NCI-H510A treated with DMSO at 0.1 percent for 48 hours (cell line): ENCODE measurements at regions not wholly inside any gene's neighbourhood (a gene's known extent, or its start where the extent isn't known, plus 50 kb on each side); places are given as distances from the start of the nearest gene placed in this dataset.

ENCODE experiments used
- DNase-seq: peaks from one replicate; lab custom pipeline; 2025; lab: John Stamatoyannopoulos, UW

GRCh38 chr5:21694567-21694966 lies 1158.6 kb downstream of the CDH12 start:
- no peak for DNase-seq

DNA sequence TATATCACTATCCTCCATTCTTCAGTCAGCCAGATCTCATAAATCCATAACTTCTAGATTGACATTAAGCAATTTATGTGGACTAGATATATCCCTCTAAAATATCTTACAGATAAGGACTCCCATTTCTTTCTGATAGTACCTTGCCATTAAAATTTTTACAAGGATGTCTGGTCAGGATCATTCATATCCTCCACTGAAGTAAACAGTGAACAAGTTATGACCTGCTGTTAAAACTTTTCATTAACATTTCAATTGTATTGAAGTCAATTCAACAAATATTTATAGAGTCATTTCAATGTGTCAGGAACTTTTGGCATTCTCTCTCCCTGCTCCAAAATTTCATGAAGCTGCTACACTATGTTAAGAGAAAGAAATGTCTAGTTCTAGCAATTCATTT lies 1159.6 kb downstream of the CDH12 start:
- DNase-seq, result no peak

DNA sequence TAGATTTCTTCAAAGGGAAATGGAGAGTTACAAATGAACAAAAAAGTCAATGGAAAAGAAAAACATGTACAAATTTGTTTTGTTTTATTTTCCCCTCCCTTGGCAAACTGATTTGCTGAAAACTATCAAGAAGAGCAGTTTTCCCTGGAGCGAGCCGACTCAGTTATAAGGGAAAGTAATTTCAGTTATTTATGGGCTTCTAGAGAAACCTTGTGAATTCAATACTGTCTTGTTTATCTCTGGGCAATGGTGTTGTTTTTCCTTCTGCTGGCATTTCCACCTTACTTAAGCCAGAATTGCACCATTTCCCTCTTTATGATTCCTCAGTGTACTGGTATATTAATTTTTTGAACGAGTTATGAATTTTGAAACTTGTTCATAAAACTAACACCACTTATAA lies 1163.6 kb downstream of the CDH12 start:
- no peak for DNase-seq

DNA sequence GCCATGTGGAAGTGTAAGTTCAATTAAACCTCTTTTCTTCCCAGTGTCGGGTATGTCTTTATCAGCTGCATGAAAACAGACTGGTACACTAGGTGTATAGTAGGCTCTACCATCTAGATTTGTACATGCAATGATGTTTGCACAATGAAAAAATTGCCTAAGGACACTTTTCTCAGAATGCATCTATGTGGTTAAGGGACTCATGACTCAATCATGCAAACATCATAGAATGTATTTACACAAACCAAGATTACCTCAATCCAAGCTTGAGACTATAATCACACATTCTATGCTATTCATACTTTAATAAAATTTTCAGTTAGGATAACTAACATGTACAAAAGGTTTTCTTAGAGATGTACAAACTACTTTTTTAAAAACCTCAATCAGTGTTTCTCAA lies 1164.5 kb downstream of the CDH12 start:
- DNase-seq, result no peak

DNA sequence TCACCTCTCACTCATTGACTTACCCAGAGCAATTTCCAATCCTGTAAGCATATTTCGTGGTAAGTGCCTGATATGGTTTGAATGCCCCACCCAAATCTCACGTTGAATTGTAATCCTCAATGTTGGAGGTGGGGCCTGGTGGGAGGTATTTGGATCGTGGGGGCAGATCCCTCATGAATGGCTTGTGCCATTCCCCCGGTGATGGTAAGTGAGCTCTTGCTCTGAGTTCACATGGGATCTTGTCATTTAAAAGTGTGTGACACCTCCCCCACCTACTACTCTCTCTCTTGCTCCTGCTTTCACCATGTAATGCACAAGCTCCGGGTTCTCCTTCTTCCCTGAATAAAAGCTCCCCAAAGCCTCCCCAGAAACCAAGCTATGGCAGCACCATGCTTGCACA lies 1165.5 kb downstream of the CDH12 start:
- no peak for DNase-seq

- DNase-seq, result no peak
Observed at GRCh38 chr5:21686706-21687105, 1166.4 kb downstream of the CDH12 start.

DNA sequence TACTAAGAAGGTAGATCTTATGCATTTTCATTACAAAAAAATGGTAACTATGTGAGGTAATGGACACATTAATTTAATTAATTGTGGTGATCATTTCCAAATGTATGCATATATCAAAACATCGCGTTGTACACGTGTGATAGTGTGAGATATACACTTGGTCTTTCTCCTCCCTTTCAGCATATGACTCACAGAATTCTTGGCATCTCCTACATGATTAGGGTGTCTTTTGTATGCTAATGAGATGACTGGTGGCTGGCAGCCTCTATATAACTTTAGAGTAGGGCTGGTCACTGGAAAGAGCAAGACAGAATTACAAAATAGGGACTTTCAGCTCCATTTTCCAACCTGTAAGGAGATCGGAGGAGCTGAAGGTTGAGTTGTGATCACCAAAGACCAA lies 1167.6 kb downstream of the CDH12 start:
- no peak for DNase-seq

GRCh38 chr5:21684992-21685391 lies 1168.2 kb downstream of the CDH12 start:
- no peak for DNase-seq

DNA sequence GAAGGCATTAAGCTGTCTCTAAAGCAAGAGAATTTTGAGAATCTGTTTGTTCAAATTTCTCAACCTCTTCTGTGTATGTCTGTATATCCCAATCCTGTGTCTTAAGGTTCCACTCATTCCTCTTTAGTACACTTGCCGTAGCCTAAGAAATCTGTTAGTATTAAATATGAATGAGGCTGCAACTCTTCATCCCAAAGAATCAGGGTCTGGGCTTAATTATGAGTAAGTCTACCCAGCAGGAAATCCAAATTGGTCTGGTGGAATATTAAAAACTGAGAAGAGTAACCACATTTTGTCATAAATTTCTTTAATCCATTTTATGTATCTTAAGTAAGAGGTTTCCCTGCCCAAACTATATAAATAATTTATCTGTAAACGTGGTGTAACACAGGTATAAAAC lies 1171.2 kb downstream of the CDH12 start:
- no peak for DNase-seq

DNA sequence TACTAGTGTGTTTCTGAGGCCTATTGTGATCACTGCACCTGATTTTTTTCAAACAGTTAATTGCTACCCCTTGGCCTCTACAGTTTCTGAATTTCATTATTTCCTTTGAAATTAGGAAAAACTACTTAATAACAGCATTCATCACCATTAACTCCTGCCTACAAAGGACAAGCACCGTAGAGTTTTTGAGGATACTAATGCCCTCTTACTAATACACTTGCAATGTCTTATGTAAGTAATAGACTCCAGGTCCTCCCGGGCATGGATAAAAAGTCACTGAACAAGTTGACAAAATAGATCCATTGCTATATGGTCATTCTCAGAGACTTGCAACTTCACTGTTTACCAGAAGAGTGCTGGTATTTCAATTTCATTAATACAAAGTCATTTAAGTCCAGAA lies 1172.5 kb downstream of the CDH12 start:
- no peak for DNase-seq

DNA sequence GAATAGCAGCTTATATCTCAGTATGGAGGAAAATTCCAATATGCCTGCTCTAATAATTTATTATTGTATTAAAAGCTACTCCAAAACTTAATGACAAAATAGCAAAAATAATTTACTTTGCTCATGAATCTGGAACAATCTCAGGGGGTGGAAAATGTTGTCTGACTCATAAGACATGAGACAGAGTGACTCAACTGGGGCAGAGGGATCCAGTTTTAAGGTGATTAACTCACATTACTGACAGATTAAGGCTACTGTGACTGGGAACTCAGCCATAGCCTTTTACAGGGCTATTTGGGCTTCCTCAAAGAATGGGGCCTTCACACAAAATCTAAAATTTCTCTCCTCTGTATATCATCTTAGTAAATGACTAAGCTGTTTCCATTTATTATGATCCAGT lies 1172.9 kb downstream of the CDH12 start:
- no peak for DNase-seq

DNA sequence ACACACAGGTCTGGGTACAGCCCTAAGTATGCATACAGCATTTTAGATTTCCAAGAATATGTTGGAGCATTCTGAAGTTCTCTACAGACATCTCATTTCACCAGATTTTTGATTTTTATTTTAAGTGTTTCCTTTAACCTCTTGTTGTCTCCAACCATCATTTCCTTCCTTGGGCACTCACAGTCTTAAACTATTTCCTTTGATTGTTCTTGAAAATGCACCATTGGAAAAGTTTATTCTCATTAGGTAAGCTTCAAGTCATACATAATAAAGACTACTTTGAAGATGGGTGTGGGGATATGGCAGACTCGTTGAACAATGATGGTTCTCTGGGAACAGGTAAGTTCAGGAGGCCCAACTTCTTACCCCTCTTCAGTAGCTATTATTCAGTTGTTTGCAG lies 1174.6 kb downstream of the CDH12 start:
- no peak for DNase-seq

DNA sequence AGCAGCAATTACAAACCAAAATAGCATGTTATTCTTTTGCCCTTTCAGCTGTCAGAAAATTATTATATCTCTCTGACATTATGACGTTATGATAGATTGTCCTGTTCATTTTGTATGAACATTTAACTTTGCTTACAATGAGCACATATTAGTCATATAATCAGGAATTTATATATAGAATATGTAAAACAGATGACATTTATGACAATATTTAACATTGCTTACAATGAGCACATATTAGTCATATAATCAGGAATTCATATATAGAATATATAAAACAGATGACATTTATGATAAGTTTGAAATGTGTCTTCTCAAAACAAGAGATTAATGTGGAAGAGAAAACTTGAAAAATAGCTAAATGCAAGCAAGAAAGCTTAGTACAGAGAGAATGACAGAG lies 1180.2 kb downstream of the CDH12 start:
- no peak for DNase-seq

GRCh38 chr5:21672360-21672759 lies 1180.8 kb downstream of the CDH12 start:
- no peak for DNase-seq

DNA sequence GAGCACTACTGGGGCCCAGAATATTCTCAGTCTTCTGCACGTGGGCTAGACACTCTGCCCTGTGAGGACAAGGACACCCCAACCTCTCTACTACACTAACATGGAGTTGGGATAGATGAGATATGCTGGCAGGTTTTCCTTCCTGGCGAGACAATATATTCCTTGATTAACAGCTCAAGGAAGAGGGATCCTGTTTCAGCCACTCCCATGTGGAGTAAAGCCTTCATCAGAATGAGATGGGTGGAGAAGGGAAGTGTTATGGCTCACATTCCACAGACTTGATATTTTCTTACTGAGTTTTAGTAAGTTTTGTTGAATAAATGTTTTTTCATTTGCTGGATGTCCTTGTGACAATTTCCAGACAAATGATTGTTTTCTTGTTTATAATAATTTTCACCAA lies 1187.6 kb downstream of the CDH12 start:
- no peak for DNase-seq

DNA sequence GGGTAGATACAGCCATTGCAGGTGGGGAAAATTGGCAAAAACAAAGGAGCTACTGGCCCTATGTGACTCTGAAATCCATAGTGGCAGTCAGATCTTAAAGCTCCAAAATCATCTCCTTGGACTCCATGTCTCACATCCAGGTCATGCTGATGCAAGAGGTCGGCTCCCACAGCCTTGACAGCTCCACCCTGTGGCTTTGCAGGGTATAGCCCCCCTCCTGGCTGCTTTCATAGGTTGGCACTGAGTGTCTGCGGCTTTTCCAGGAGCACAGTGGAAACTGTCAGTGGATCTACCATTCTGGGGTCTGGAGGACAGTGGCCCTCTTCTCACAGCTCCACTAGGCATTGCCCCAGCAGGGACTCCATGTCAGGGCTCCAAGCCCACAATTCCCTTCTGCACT lies 1190.1 kb downstream of the CDH12 start:
- no peak for DNase-seq

GRCh38 chr5:21661184-21661583 lies 1192.0 kb downstream of the CDH12 start:
- no peak for DNase-seq

GRCh38 chr5:21654556-21654955 lies 1198.6 kb downstream of the CDH12 start:
- no peak for DNase-seq

- no peak for DNase-seq
Observed at GRCh38 chr5:21649969-21650368, 1203.2 kb downstream of the CDH12 start.

GRCh38 chr5:21646469-21646868 lies 1206.7 kb downstream of the CDH12 start:
- DNase-seq, result no peak

DNA sequence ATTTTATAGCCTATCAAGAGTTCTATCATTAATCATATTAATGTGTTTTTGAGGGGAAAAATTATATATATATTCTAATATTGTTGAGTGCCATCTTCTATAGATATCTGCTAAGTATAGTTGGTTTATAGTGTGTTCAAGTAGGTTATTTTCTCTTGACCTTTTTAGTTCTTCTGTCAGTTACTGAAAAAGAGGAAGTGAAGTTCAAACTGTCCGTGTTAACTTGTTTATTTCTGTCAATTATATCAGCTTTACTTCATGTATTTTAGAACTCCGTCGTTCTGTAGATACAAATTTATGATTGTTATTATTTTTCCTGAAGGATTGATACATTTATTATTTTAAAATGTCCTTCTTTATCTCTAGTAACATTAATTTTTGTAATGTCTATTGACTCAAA lies 1209.1 kb downstream of the CDH12 start:
- no peak for DNase-seq

DNA sequence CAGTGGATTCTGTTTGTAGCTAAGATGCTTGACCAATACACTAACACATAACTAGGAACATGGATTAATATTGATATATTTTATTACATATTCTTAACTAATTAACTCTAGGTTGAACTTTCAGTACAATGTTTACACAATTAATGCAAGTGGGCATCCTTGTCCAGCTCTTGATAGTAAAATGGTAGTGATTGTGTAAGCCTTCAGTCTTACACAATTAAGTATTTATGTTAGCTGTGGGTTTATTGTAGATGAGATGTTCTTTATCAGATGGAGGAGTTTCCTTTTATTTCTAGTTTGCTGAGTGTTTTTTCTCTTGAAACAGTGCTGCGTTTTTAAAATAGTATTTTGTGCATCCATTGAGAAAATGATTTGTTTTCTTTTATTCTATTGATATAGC lies 1210.8 kb downstream of the CDH12 start:
- DNase-seq, result no peak

DNA sequence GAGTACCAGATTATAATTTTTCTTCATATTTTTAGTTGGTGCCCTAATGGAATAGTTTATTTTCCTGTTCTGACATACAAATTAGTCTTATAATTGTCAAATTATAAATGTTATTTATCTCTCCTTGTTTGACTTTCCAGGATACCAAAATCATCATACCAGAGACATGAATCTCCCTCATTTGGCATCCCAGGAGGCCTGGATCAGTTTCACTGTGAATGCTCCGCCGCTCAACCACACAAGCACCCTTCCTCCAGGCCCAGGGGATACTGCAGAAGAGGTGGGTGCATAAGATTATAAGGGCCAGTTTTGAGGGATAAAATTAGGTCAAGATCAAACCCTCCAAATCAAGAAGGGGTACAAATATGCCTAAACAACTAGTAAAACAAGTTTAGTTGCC lies 1229.3 kb downstream of the CDH12 start:
- DNase-seq, result no peak

GRCh38 chr5:21615195-21615765 lies 1237.9 kb downstream of the CDH12 start:
- DNase-seq, result no peak

DNA sequence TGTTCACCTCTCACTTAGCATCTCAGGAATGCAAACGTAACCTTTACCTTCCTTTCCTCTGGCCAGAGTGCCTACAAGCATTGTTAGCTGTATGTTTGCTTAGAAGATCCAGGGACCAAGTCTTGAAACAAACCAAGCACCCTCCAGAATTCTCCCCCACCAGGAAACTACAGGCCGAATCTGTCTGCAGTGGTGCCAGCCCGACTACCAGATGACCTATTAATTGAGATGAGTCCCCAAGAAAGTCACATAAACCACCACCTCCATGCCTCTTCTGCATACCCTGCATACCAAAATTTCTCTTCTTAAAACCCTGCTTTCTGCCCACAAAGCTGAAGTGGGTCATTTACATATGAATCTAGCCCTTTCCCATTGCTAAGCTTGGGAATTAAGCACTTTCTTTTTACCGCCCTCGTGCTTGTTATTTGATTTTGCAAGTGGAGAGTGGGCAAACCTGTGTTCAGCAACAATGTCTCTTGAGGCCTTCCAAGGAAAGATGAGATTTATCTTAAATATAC lies 1239.1 kb downstream of the CDH12 start:
- DNase-seq, result no peak
